SIG-M5 treated with dmso at 0.1 percent for 504 hours (cell line): ENCODE measurements at regions not wholly inside any gene's neighbourhood (a gene's known extent, or its start where the extent isn't known, plus 50 kb on each side); places are given as distances from the start of the nearest gene placed in this dataset.
"Not testable (repeated sequence)": the region's sequence is repeated elsewhere in the genome, so short reads cannot be mapped to it uniquely, and the experiment has no call there.

Experiments used
- DNase-seq: peaks from one replicate; lab custom pipeline; 2025; ENCODE audit not compliant: unreplicated experiment; lab: John Stamatoyannopoulos, UW

DNA sequence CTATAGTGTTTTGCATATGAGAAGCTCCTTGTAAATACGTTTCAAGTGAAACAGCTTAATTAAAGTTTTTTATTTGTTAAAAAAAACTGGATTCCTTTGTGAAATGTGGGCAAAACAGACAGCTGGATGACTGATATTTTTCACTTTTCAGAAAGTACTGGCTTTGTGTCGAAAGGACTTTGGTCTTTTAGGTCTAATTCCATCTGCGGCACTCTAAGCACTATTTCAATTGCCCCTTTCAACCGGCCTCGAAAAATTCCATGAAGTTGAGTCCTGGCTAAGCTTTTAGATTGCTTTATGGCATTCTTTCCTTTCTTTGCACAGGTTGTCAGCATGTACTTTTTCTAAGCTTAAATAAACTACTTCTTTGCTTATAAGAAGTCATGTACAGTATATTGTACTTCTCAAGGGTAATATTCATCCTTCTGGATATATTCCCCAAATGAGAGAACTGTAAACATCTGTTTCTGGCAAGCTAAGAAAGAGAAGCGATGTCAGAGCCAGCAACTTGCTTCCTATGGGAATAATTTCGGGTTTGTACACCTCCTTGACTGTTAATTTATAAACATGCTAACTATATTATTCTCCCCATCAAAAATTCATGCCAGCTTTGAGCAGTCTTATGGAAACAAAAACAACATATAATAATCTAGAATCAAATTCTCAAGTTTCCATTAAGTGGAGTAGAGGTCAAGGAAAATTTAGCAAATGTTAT, 611.3 kb downstream of the ETNK1 start:
- no peak for DNase-seq

DNA sequence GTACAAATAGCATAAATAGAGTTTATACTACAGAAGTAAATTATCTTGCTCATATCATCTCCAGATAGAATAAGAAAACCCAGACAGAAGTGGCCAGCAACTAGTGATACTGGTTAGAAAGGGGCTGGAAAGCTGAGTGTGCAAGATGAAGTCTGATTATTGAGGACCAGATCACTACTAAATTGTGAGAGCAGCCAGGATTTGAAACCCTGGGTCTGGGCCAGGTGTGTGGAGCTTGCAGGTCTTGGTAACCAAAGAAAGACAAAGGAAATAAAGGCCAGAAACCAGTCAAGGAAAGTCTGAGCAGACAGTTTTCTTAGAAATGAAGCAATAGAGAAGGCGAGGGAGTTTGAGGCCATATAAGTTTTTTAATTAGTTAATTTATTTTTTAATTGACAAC, 611.8 kb downstream of the ETNK1 start:
- no peak for DNase-seq

DNA sequence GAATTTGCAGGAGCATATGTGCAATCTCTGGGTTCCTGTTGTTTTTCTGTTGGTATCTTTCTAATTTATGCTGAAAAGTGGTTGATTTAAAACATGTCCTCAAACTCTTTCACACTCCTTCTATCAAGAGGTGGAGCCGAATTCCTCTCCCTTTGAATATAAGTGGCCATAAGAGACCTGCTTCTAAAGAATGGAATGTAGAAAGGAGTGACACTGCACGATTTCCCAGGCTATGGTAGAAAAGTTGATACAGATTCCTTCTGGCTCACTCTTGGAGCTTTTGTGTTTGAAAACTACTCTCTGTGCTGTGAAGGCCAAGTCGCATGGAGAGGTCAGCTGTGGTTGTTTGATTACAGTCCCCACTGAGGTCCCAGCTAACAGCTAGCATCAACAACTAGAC, 613.2 kb downstream of the ETNK1 start:
- no peak for DNase-seq

GRCh38 chr12:23238957-23239356, 614.0 kb downstream of the ETNK1 start:
- DNase-seq: no peak

- no peak for DNase-seq
These were observed 620.2 kb downstream of the ETNK1 start for GRCh38 chr12:23245186-23245585.

- DNase-seq: no peak
These were observed 628.2 kb downstream of the ETNK1 start for GRCh38 chr12:23253191-23253590.

DNA sequence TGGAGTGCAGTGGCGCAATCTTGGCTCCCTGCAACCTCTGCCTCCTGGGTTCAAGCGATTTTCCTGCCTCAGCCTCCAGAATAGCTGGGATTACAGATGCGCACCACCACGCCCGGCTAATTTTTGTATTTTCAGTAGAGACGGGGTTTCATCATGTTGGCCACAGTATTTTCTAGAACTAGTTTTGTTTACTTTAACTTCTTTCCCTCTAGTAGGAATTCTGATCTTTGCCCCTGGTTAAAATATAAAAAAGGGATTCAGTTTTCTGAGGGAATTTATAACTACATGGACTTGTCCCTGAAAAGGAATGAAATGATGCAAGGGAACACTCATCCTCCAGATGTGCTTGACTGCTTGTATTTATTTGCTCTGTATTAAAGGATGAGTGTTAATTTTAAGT, 628.9 kb downstream of the ETNK1 start:
- not testable (repeated sequence) for DNase-seq

DNA sequence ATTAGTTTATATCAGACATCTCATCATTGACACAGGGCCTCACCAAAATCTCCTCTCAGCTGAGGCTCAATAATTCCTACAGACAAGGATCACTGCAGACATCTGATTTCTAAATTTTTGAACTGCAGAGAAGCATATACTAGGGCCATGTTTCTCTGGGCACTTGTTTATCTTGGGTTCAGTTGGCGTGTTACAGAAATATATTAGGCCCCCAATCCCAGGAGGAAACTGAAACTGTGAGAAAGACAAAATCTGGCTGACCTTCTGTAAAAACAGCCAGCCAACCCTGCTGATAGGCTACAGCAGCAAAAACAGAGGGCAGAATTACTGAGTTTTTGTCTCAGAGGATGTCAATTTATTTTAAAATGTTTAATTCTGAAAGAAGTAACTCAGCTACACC, 634.6 kb downstream of the ETNK1 start:
- DNase-seq: no peak

DNA sequence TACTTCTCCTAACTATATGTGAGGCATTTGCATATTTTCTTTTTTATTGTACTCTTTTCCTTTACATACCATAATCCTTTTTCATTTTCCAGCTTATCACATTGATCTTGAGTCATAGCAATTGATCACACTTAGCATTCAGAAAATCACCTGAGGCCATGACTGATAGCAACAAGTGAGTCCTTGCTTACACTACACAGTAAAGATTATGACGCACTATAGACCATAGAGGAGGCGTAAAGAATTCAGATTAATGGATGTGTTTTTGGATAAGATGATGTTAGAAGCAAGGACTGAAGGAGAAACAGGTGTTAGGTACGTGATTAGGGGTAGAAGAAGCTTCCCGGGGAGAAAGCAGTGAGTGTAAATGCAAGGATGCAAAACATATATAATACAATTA, 637.7 kb downstream of the ETNK1 start:
- DNase-seq: no peak

DNA sequence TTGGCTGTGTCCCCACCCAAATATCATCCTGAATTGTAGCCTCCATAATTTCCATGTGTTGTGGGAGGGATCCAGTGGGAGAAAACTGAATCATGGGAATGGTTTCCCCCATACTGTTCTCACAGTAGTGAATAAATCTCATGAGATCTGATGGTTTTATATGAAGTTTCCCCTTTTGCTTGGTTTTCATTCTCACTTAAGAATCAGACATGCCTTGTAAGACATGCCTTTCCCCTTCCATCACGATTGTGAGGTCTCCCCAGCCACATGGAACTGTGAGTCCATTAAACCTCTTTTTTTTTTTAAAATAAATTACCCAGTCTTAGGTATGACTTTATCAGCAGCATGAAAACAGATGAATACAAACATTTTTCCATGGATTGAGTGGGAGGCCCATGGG, 652.9 kb downstream of the ETNK1 start:
- DNase-seq: no peak

DNA sequence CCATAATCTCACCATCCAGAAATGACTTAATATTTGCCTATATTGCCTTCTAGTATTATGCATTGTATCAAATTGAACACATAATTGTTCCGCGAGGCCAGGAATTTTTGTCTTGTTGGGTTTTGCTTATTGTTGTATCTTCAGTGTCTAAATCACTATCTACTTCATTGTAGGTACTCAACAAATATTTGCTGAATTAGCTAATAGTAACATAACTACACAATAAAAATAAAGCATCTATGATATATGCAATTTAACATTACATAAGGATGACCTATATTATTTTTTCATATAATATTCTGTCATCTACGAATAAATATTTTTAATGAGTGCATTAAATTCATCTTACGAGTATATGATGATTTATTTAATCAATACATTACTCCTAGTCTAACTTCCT, 656.3 kb downstream of the ETNK1 start:
- DNase-seq: no peak

DNA sequence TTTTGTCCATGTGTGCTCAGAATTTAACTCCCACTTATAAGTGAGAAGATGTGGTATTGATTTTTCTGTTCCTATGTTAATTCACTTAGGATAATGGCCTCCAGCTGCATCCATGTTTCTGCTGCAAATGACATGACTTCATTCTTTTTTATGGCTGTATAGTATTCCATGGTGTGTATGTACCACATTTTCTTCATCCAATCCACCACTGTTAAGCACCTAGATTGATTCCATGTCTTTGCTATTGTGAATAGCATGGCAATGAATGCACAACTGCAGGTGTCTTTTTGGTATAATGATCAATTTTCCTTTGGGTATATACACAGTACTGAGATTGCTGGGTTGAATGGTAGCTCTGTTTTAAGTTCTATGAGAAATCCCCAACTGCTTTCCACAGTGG, 657.7 kb downstream of the ETNK1 start:
- no peak for DNase-seq

GRCh38 chr12:23285764-23286530, 661.0 kb downstream of the ETNK1 start:
- not testable (repeated sequence) for DNase-seq

GRCh38 chr12:23290627-23291330, 658.7 kb downstream of the SOX5 start:
- DNase-seq: no peak

- DNase-seq: no peak
These were observed 646.2 kb downstream of the SOX5 start for GRCh38 chr12:23303220-23303619.

DNA sequence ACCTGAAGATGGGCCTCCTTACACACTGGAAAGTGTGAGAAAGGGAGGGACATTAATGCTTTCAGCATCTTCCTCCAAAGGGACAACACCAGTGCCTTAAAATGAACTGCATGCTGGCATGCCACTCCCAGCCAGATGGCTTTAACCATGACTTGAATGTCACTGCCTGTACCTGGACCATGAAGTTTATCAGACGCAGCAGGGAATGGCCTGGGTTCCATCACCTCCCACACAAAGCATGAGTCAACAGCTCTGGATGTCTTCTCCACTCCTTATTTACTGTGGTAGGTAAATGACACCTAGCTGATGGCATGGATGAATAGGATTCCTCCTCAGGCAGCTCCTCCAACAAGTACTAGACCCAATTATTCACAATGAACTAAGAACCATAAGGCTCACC, 645.6 kb downstream of the SOX5 start:
- DNase-seq: no peak

DNA sequence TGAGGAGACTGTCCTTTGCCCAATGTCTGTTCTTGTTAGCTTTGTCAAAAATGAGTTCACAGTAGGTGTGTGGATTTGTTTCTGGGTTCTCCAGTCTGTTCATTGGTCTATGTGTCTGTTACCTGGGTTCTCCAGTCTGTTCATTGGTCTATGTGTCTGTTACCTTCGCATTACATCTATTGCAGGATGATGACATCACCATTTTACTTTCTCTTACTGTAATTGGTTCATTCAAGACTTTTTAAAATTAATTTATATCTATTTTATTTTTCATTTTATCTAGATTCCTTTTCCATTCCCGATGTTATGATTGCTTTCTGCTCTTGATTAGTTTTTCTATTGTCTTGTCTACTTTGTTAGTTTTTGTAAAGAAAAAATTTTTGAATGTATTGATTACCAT, 615.5 kb downstream of the SOX5 start:
- DNase-seq: no peak

DNA sequence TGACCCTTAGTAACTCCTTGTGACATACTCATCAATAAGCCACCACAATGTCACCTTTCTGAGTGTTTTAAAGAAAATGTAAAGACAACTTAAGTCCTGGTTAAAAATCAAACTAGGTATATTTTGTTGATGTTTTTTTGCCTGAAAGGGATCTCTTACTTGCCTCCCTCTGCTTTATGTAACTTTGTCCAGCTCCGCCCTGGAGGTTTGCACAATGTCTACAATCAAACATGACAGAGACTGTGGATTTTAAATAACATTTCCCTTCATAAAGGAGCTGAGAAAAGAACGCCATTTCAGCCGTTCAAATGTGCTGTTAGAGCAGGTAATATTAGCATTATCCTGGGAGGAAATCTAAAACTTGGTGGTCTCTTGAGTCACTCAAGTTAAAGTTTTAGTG, 613.9 kb downstream of the SOX5 start:
- no peak for DNase-seq

- DNase-seq: no peak
These were observed 612.3 kb downstream of the SOX5 start for GRCh38 chr12:23337213-23337612.

- DNase-seq: no peak
These were observed 609.1 kb downstream of the SOX5 start for GRCh38 chr12:23340351-23340750.

DNA sequence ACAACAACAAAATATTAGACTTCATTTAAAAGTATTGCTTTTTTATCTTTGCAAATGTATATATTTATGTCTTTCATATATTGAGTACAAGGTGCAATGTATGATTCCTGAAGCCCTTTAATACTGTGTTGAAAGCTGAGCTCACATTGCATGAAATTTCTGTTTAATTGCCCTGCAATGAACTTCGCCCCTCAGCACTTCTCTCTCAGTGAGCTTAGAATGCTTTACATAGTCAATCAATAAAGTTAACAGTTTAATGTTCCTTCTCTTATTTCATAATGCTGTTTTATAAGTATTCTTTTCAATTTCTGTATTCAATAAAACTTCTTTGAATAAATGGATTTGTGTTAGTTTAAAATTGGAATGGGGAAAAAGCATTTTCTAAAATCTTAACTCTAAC, 607.1 kb downstream of the SOX5 start:
- no peak for DNase-seq

GRCh38 chr12:23349564-23349963, 599.9 kb downstream of the SOX5 start:
- DNase-seq: no peak
